Naive thymus-derived CD4-positive, alpha-beta T cell (primary cell): ENCODE measurements at regions not wholly inside any gene's neighbourhood (a gene's known extent, or its start where the extent isn't known, plus 50 kb on each side); places are given as distances from the start of the nearest gene placed in this dataset.

Experiments used
- ATAC-seq: fragments of 150-1000 bp; cut with Tn5 transposase; 2 replicates; pipeline ENCODE4 v1.10.0; 2021; ENCODE audit warnings: mild to moderate bottlenecking, moderate library complexity
- CTCF ChIA-PET: fragments of 350-600 bp; sonication (Branson Sonifier 250); formaldehyde crosslinking; loops from one replicate; lab custom pipeline; 2021; ENCODE audit warnings: antibody characterized with exemption; lab: Charles Lee
- POLR2A ChIA-PET: fragments of 350-600 bp; sonication (Branson Sonifier 250); formaldehyde crosslinking; loops from one replicate; lab custom pipeline; 2021; ENCODE audit warnings: antibody characterized with exemption, inconsistent platforms; lab: Charles Lee
- DNase-seq, 9 donors: peaks; one replicate each; pipeline versions ENCODE4 v3.0.0 to v3.0.0-alpha.2; 2020 to 2022; ENCODE audit warnings: mixed read lengths in 1 of 9
- H3K27ac ChIP-seq: one replicate; pipeline ENCODE4 v1.7.0; 2013; ENCODE audit warnings: mild to moderate bottlenecking, low read depth, low read length, moderate library complexity
- H3K27me3 ChIP-seq, 2 donors: one replicate each; pipeline ENCODE4 v1.7.0; 2013; ENCODE audit warnings: low read length in 2 of 2, mild to moderate bottlenecking in 2 of 2, moderate library complexity in 2 of 2; ENCODE audit not compliant: control insufficient read depth in 2 of 2, insufficient read depth in 2 of 2
- H3K36me3 ChIP-seq, 3 experiments: 1 replicate in 2 of 3; 2 replicates in 1 of 3; pipeline ENCODE4 v1.7.0; 2013; ENCODE audit warnings: low read length in 3 of 3, mild to moderate bottlenecking in 3 of 3, moderate library complexity in 1 of 3; ENCODE audit not compliant: insufficient read depth in 3 of 3, control insufficient read depth in 2 of 3
- H3K4me1 ChIP-seq, 2 donors: one replicate each; pipeline ENCODE4 v1.7.0; 2013; ENCODE audit warnings: low read length in 2 of 2, mild to moderate bottlenecking in 2 of 2, moderate library complexity in 1 of 2; ENCODE audit not compliant: control insufficient read depth in 2 of 2, insufficient read depth in 2 of 2
- H3K4me3 ChIP-seq: 2 replicates; pipeline ENCODE4 v1.7.0; 2013; ENCODE audit warnings: mild to moderate bottlenecking, low read length
- H3K9me3 ChIP-seq, 3 experiments: 1 replicate in 2 of 3; 2 replicates in 1 of 3; pipeline ENCODE4 v1.7.0; 2013; ENCODE audit warnings: low read length in 3 of 3; ENCODE audit not compliant: control insufficient read depth in 2 of 3
- H3K27ac Mint-ChIP-seq, 9 donors: one replicate each; pipeline ENCODE4 v1.8.0; 2020 to 2022; ENCODE audit warnings: mixed read lengths in 9 of 9, mild to moderate bottlenecking in 8 of 9, moderate library complexity in 5 of 9, inconsistent platforms in 2 of 9
- H3K27me3 Mint-ChIP-seq, 5 donors: one replicate each; pipeline ENCODE4 v1.8.0; 2021 to 2022; ENCODE audit warnings: mixed read lengths in 5 of 5, mild to moderate bottlenecking in 1 of 5
- H3K36me3 Mint-ChIP-seq, 5 donors: one replicate each; pipeline ENCODE4 v1.8.0; 2020 to 2022; ENCODE audit warnings: mixed read lengths in 5 of 5, mild to moderate bottlenecking in 3 of 5, inconsistent platforms in 1 of 5
- H3K4me1 Mint-ChIP-seq, 7 donors: one replicate each; pipeline ENCODE4 v1.8.0; 2020 to 2022; ENCODE audit warnings: mixed read lengths in 7 of 7, mild to moderate bottlenecking in 3 of 7, inconsistent platforms in 1 of 7
- H3K4me3 Mint-ChIP-seq, 10 donors: one replicate each; pipeline ENCODE4 v1.8.0; 2020 to 2022; ENCODE audit warnings: mild to moderate bottlenecking in 10 of 10, mixed read lengths in 10 of 10, moderate library complexity in 6 of 10, inconsistent platforms in 2 of 10
- H3K9me3 Mint-ChIP-seq, 11 donors: one replicate each; pipeline ENCODE4 v1.8.0; 2020 to 2022; ENCODE audit warnings: mixed read lengths in 11 of 11, mild to moderate bottlenecking in 4 of 11, inconsistent platforms in 1 of 11, moderate library complexity in 1 of 11
- intact Hi-C, 2 donors: fragments of 100-400 bp; cut with micrococcal nuclease; formaldehyde crosslinking; loops; one replicate each; pipeline ENCODE4 v1.15.1; 2023

- H3K4me3 ChIP-seq = no peak overlapping the region
- Mint-ChIP-seq H3K27ac (no peak overlapping the region), H3K9me3 (peaks cover 0 to 12% (median 0%) of the 10 kb centered on the region in 11 donors), H3K36me3 (peaks cover 0 to 4% (median 0%) of the 10 kb centered on the region in 5 donors), H3K4me3 (no peak overlapping the region), H3K27me3 (peaks cover 0 to 11% (median 0%) of the 10 kb centered on the region in 5 donors), H3K4me1 (no peaks in the 10 kb centered on the region)
- no peak overlapping the region for H3K27ac ChIP-seq
- ChIA-PET POLR2A (no interaction called here), CTCF (no interaction called here)
- ATAC-seq = no peak
- no peaks in the 10 kb centered on the region for H3K36me3 ChIP-seq
- no peaks in the 10 kb centered on the region for H3K9me3 ChIP-seq
- H3K4me1 ChIP-seq = no peaks in the 10 kb centered on the region
- no peak for DNase-seq
- H3K27me3 ChIP-seq = no peaks in the 10 kb centered on the region
- intact Hi-C loops = no loop called here
These were observed 466.3 kb upstream of the ACTRT1 start for GRCh38 chrX:128518508-128518907.

GRCh38 chrX:128517691-128518090, 465.5 kb upstream of the ACTRT1 start:
- no peaks in the 10 kb centered on the region for H3K36me3 ChIP-seq
- Mint-ChIP-seq H3K36me3 (peaks cover 0 to 4% (median 0%) of the 10 kb centered on the region in 5 donors), H3K4me3 (no peak overlapping the region), H3K27me3 (peaks cover 0 to 10% (median 0%) of the 10 kb centered on the region in 5 donors), H3K4me1 (no peaks in the 10 kb centered on the region), H3K9me3 (peaks cover 0 to 12% (median 0%) of the 10 kb centered on the region in 11 donors), H3K27ac (no peak overlapping the region)
- no peak overlapping the region for H3K4me3 ChIP-seq
- POLR2A ChIA-PET = no interaction called here
- H3K27me3 ChIP-seq = no peaks in the 10 kb centered on the region
- CTCF ChIA-PET = no interaction called here
- no peaks in the 10 kb centered on the region for H3K4me1 ChIP-seq
- DNase-seq (no peak), ATAC-seq (no peak)
- H3K9me3 ChIP-seq = no peaks in the 10 kb centered on the region
- H3K27ac ChIP-seq = no peak overlapping the region
- intact Hi-C loops = no loop called here

GRCh38 chrX:128504496-128504895, 452.3 kb upstream of the ACTRT1 start:
- H3K27ac Mint-ChIP-seq = no peak overlapping the region
- Histone ChIP-seq H3K27ac (no peak overlapping the region), H3K9me3 (no peaks in the 10 kb centered on the region), H3K4me3 (no peak overlapping the region), H3K36me3 (no peaks in the 10 kb centered on the region), H3K27me3 (no peaks in the 10 kb centered on the region), H3K4me1 (no peaks in the 10 kb centered on the region)
- H3K27me3 Mint-ChIP-seq = no peaks in the 10 kb centered on the region
- no peaks in the 10 kb centered on the region for H3K9me3 Mint-ChIP-seq
- intact Hi-C loops = no loop called here
- ATAC-seq (no peak), DNase-seq (no peak)
- ChIA-PET CTCF (no interaction called here), POLR2A (no interaction called here)
- H3K4me3 Mint-ChIP-seq = no peak overlapping the region
- H3K36me3 Mint-ChIP-seq = no peaks in the 10 kb centered on the region
- no peaks in the 10 kb centered on the region for H3K4me1 Mint-ChIP-seq

- no peaks in the 10 kb centered on the region for H3K27me3 ChIP-seq
- no peaks in the 10 kb centered on the region for H3K4me1 ChIP-seq
- no peaks in the 10 kb centered on the region for H3K36me3 Mint-ChIP-seq
- no peak overlapping the region for H3K27ac ChIP-seq
- no peaks in the 10 kb centered on the region for H3K36me3 ChIP-seq
- POLR2A ChIA-PET = no interaction called here
- H3K4me3 ChIP-seq = no peak overlapping the region
- H3K9me3 Mint-ChIP-seq = peaks cover 0 to 3% (median 2%) of the 10 kb centered on the region in 11 donors
- no peak for DNase-seq
- no peaks in the 10 kb centered on the region for H3K9me3 ChIP-seq
- intact Hi-C loops = no loop called here
- CTCF ChIA-PET = no interaction called here
- H3K4me1 Mint-ChIP-seq = no peaks in the 10 kb centered on the region
- H3K27ac Mint-ChIP-seq = no peak overlapping the region
- H3K4me3 Mint-ChIP-seq = no peak overlapping the region
- ATAC-seq = no peak
- no peaks in the 10 kb centered on the region for H3K27me3 Mint-ChIP-seq
These were observed 411.9 kb upstream of the ACTRT1 start for GRCh38 chrX:128464116-128464515.

GRCh38 chrX:128460835-128461234, 408.6 kb upstream of the ACTRT1 start:
- Histone ChIP-seq H3K27ac (no peak overlapping the region), H3K36me3 (no peaks in the 10 kb centered on the region), H3K4me1 (no peaks in the 10 kb centered on the region), H3K4me3 (no peak overlapping the region), H3K27me3 (no peaks in the 10 kb centered on the region), H3K9me3 (no peaks in the 10 kb centered on the region)
- Mint-ChIP-seq H3K4me3 (no peak overlapping the region), H3K4me1 (no peaks in the 10 kb centered on the region), H3K27ac (no peak overlapping the region), H3K36me3 (no peaks in the 10 kb centered on the region), H3K9me3 (peaks cover 0 to 3% (median 2%) of the 10 kb centered on the region in 11 donors), H3K27me3 (no peaks in the 10 kb centered on the region)
- DNase-seq = no peak
- POLR2A ChIA-PET = no interaction called here
- no peak for ATAC-seq
- intact Hi-C loops = no loop called here
- CTCF ChIA-PET = no interaction called here

GRCh38 chrX:128458888-128459287, 406.7 kb upstream of the ACTRT1 start:
- intact Hi-C loops = no loop called here
- DNase-seq = no peak
- no peak for ATAC-seq
- H3K4me3 ChIP-seq = no peak overlapping the region
- POLR2A ChIA-PET = no interaction called here
- no peak overlapping the region for H3K27ac Mint-ChIP-seq
- H3K27ac ChIP-seq = no peak overlapping the region
- H3K9me3 Mint-ChIP-seq = peaks cover 0 to 15% (median 3%) of the 10 kb centered on the region in 11 donors
- CTCF ChIA-PET = no interaction called here
- H3K27me3 Mint-ChIP-seq = no peaks in the 10 kb centered on the region
- no peaks in the 10 kb centered on the region for H3K36me3 Mint-ChIP-seq
- no peaks in the 10 kb centered on the region for H3K27me3 ChIP-seq
- no peak overlapping the region for H3K4me3 Mint-ChIP-seq
- H3K4me1 ChIP-seq = no peaks in the 10 kb centered on the region
- H3K36me3 ChIP-seq = no peaks in the 10 kb centered on the region
- H3K4me1 Mint-ChIP-seq = no peaks in the 10 kb centered on the region
- no peaks in the 10 kb centered on the region for H3K9me3 ChIP-seq

GRCh38 chrX:128457674-128458073, 405.5 kb upstream of the ACTRT1 start:
- Histone ChIP-seq H3K4me3 (no peak overlapping the region), H3K4me1 (no peaks in the 10 kb centered on the region), H3K27me3 (no peaks in the 10 kb centered on the region), H3K36me3 (no peaks in the 10 kb centered on the region), H3K9me3 (no peaks in the 10 kb centered on the region), H3K27ac (no peak overlapping the region)
- no peaks in the 10 kb centered on the region for H3K4me1 Mint-ChIP-seq
- intact Hi-C loops = no loop called here
- ATAC-seq (no peak), DNase-seq (no peak)
- no peak overlapping the region for H3K27ac Mint-ChIP-seq
- no peaks in the 10 kb centered on the region for H3K36me3 Mint-ChIP-seq
- ChIA-PET CTCF (no interaction called here), POLR2A (no interaction called here)
- no peak overlapping the region for H3K4me3 Mint-ChIP-seq
- H3K9me3 Mint-ChIP-seq = peaks cover 0 to 14% (median 3%) of the 10 kb centered on the region in 11 donors
- H3K27me3 Mint-ChIP-seq = no peaks in the 10 kb centered on the region
